Neural progenitor cell (in vitro differentiated cells): ENCODE measurements at regions not wholly inside any gene's neighbourhood (a gene's known extent, or its start where the extent isn't known, plus 50 kb on each side); places are given as distances from the start of the nearest gene placed in this dataset.

Experiments
- EZH2 ChIP-seq: fragments of 200-600 bp; sonication (generic); IDR thresholded peaks from 2 replicates; pipeline ENCODE4 v1.6.1; 2017; ENCODE audit warnings: antibody characterized with exemption, mild to moderate bottlenecking, moderate library complexity
- EZH2phosphoT487 ChIP-seq: fragments of 200-600 bp; sonication (generic); IDR thresholded peaks from 2 replicates; pipeline ENCODE4 v1.6.1; 2017; ENCODE audit warnings: antibody characterized with exemption
- TF ChIP-seq, protein P1 (sequence below): fragments of 200-600 bp; sonication (generic); IDR thresholded peaks from 2 replicates; pipeline ENCODE4 v1.5.1; 2017; ENCODE audit warnings: antibody characterized with exemption, mild to moderate bottlenecking

DNA sequence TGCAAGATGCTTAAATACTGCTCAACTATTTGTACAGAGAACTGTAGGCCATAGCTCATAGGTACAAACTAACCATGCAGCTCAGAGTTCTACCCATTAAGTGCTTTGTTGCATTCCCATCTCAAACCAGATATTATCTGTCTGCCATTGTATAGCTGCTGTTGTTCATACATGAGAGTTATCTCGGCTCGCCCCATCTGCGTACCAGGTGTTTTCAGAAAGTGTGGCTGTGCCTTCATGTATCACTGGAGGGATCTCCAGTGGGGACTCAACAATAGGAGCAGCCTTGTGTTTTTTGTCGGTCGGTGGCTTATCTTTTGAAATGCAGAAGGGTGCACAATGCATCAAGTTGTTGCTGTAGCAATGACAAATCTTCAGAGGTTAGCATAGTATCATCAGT is 678.3 kb downstream of the RERGL start:
- TF ChIP-seq, protein P1, sequence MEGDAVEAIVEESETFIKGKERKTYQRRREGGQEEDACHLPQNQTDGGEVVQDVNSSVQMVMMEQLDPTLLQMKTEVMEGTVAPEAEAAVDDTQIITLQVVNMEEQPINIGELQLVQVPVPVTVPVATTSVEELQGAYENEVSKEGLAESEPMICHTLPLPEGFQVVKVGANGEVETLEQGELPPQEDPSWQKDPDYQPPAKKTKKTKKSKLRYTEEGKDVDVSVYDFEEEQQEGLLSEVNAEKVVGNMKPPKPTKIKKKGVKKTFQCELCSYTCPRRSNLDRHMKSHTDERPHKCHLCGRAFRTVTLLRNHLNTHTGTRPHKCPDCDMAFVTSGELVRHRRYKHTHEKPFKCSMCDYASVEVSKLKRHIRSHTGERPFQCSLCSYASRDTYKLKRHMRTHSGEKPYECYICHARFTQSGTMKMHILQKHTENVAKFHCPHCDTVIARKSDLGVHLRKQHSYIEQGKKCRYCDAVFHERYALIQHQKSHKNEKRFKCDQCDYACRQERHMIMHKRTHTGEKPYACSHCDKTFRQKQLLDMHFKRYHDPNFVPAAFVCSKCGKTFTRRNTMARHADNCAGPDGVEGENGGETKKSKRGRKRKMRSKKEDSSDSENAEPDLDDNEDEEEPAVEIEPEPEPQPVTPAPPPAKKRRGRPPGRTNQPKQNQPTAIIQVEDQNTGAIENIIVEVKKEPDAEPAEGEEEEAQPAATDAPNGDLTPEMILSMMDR = no peak
- no peak for TF ChIP-seq EZH2phosphoT487
- no peak for TF ChIP-seq EZH2
